HG02885 (cell line): ENCODE measurements at regions not wholly inside any gene's neighbourhood (a gene's known extent, or its start where the extent isn't known, plus 50 kb on each side); places are given as distances from the start of the nearest gene placed in this dataset.
"Not testable (repeated sequence)": the region's sequence is repeated elsewhere in the genome, so short reads cannot be mapped to it uniquely, and the experiment has no call there.

ENCODE experiments used
- ATAC-seq: cut with Tn5 transposase; IDR thresholded peaks from one replicate; pipeline ENCODE4 v1.9.1; 2021; ENCODE audit warnings: mild to moderate bottlenecking; ENCODE audit not compliant: unreplicated experiment, poor library complexity

GRCh38 chr4:132614682-132615081, 534.4 kb upstream of the PCDH10 start:
- ATAC-seq: no peak

- ATAC-seq: no peak
Measured at GRCh38 chr4:132619968-132620367, 529.1 kb upstream of the PCDH10 start.

- ATAC-seq: peak; percentile 55
Measured at GRCh38 chr4:132642016-132642817, 506.9 kb upstream of the PCDH10 start.

GRCh38 chr4:132646186-132646585, 502.9 kb upstream of the PCDH10 start:
- ATAC-seq: peak; percentile 93

GRCh38 chr4:132651196-132651595, 497.9 kb upstream of the PCDH10 start:
- ATAC-seq: no peak

- no peak for ATAC-seq
Measured at GRCh38 chr4:132660181-132660580, 488.9 kb upstream of the PCDH10 start.

GRCh38 chr4:132662456-132662855, 486.6 kb upstream of the PCDH10 start:
- no peak for ATAC-seq

- no peak for ATAC-seq
Measured at GRCh38 chr4:132669786-132670185, 479.3 kb upstream of the PCDH10 start.

- ATAC-seq: no peak
Measured at GRCh38 chr4:132670557-132670956, 478.5 kb upstream of the PCDH10 start.

GRCh38 chr4:132683957-132684356, 465.1 kb upstream of the PCDH10 start:
- ATAC-seq: no peak

GRCh38 chr4:132691026-132691425, 458.1 kb upstream of the PCDH10 start:
- ATAC-seq: no peak

- no peak for ATAC-seq
Measured at GRCh38 chr4:132691668-132692067, 457.4 kb upstream of the PCDH10 start.

- no peak for ATAC-seq
Measured at GRCh38 chr4:132694775-132695174, 454.3 kb upstream of the PCDH10 start.

GRCh38 chr4:132697505-132697904, 451.6 kb upstream of the PCDH10 start:
- ATAC-seq: not testable (repeated sequence)

- no peak for ATAC-seq
Measured at GRCh38 chr4:132707955-132708354, 441.1 kb upstream of the PCDH10 start.

- ATAC-seq: no peak
Measured at GRCh38 chr4:132709056-132709455, 440.0 kb upstream of the PCDH10 start.

GRCh38 chr4:132710971-132711370, 438.1 kb upstream of the PCDH10 start:
- no peak for ATAC-seq

- no peak for ATAC-seq
Measured at GRCh38 chr4:132737344-132737743, 411.8 kb upstream of the PCDH10 start.

GRCh38 chr4:132759199-132759780, 389.8 kb upstream of the PCDH10 start:
- ATAC-seq: no peak

GRCh38 chr4:132763465-132763864, 385.6 kb upstream of the PCDH10 start:
- ATAC-seq: no peak

- ATAC-seq: no peak
Measured at GRCh38 chr4:132767901-132768300, 381.2 kb upstream of the PCDH10 start.

GRCh38 chr4:132770776-132771175, 378.3 kb upstream of the PCDH10 start:
- no peak for ATAC-seq
